CD4-positive, alpha-beta memory T cell (primary cell): ENCODE measurements at regions not wholly inside any gene's neighbourhood (a gene's known extent, or its start where the extent isn't known, plus 50 kb on each side); places are given as distances from the start of the nearest gene placed in this dataset.

Source experiments
- CTCF ChIA-PET: fragments of 350-600 bp; sonication (Branson Sonifier 250); formaldehyde crosslinking; loops from one replicate; lab custom pipeline; 2021; ENCODE audit warnings: inconsistent platforms; ENCODE audit not compliant: partially characterized antibody; lab: Charles Lee
- POLR2A ChIA-PET: fragments of 350-600 bp; sonication (Branson Sonifier 250); formaldehyde crosslinking; loops from one replicate; lab custom pipeline; 2021; ENCODE audit not compliant: partially characterized antibody; lab: Charles Lee
- DNase-seq, 5 donors: peaks; one replicate each; pipeline versions ENCODE4 v3.0.0 to v3.0.0-alpha.2; 2020 to 2022; ENCODE audit warnings: mixed read lengths in 1 of 5
- H3K27ac ChIP-seq: one replicate; pipeline ENCODE4 v1.7.0; 2013; ENCODE audit warnings: low read depth, low read length
- H3K27me3 ChIP-seq: 2 replicates; pipeline ENCODE4 v1.7.0; 2013; ENCODE audit warnings: mild to moderate bottlenecking, low read length, moderate library complexity; ENCODE audit not compliant: insufficient read depth
- H3K36me3 ChIP-seq: 2 replicates; pipeline ENCODE4 v1.7.0; 2013; ENCODE audit warnings: mild to moderate bottlenecking, low read length, moderate library complexity; ENCODE audit not compliant: insufficient read depth
- H3K4me1 ChIP-seq: 2 replicates; pipeline ENCODE4 v1.7.0; 2013; ENCODE audit warnings: mild to moderate bottlenecking, low read length, moderate library complexity; ENCODE audit not compliant: insufficient read depth
- H3K4me3 ChIP-seq, 2 donors: one replicate each; pipeline ENCODE4 v1.7.0; 2013; ENCODE audit warnings: low read length in 2 of 2, mild to moderate bottlenecking in 1 of 2
- H3K9me3 ChIP-seq, 2 donors: one replicate each; pipeline ENCODE4 v1.7.0; 2013; ENCODE audit warnings: low read length in 2 of 2, control low read depth in 1 of 2; ENCODE audit not compliant: control insufficient read depth in 1 of 2
- H3K27ac Mint-ChIP-seq, 7 donors: one replicate each; pipeline ENCODE4 v1.8.0; 2020 to 2021; ENCODE audit warnings: mixed read lengths in 7 of 7, mild to moderate bottlenecking in 6 of 7, inconsistent platforms in 3 of 7, moderate library complexity in 3 of 7
- H3K27me3 Mint-ChIP-seq, 2 donors: one replicate each; pipeline ENCODE4 v1.8.0; 2020 to 2021; ENCODE audit warnings: mixed read lengths in 2 of 2
- H3K36me3 Mint-ChIP-seq, 2 donors: one replicate each; pipeline ENCODE4 v1.8.0; 2020 to 2021; ENCODE audit warnings: mixed read lengths in 2 of 2, inconsistent platforms in 1 of 2, mild to moderate bottlenecking in 1 of 2
- H3K4me1 Mint-ChIP-seq, 4 donors: one replicate each; pipeline ENCODE4 v1.8.0; 2020 to 2021; ENCODE audit warnings: mixed read lengths in 4 of 4, mild to moderate bottlenecking in 1 of 4
- H3K4me3 Mint-ChIP-seq, 8 donors: one replicate each; pipeline ENCODE4 v1.8.0; 2020 to 2021; ENCODE audit warnings: mixed read lengths in 8 of 8, mild to moderate bottlenecking in 7 of 8, moderate library complexity in 6 of 8, inconsistent platforms in 3 of 8
- H3K9me3 Mint-ChIP-seq, 8 donors: one replicate each; pipeline ENCODE4 v1.8.0; 2020 to 2021; ENCODE audit warnings: mixed read lengths in 8 of 8, mild to moderate bottlenecking in 5 of 8, inconsistent platforms in 3 of 8, moderate library complexity in 1 of 8
- intact Hi-C: fragments of 100-400 bp; cut with micrococcal nuclease; formaldehyde crosslinking; loops from one replicate; pipeline ENCODE4 v1.15.1; 2023

GRCh38 chr2:111662039-111662770 lies 221.8 kb downstream of the ANAPC1 start:
- H3K4me3 ChIP-seq, result no peak overlapping the region
- ChIA-PET POLR2A (no interaction called here), CTCF (no interaction called here)
- no peak overlapping the region for H3K27ac Mint-ChIP-seq
- peaks cover 0 to 9% (median 6%) of the 10 kb centered on the region in 4 donors for H3K4me1 Mint-ChIP-seq
- DNase-seq, result no peak
- H3K4me3 Mint-ChIP-seq, result no peak overlapping the region
- H3K9me3 Mint-ChIP-seq, result no peaks in the 10 kb centered on the region
- no peaks in the 10 kb centered on the region for H3K36me3 ChIP-seq
- H3K27me3 ChIP-seq, result no peaks in the 10 kb centered on the region
- H3K4me1 ChIP-seq, result peaks cover 8% of the 10 kb centered on the region
- H3K9me3 ChIP-seq, result no peaks in the 10 kb centered on the region
- H3K27me3 Mint-ChIP-seq, result no peaks in the 10 kb centered on the region
- no peaks in the 10 kb centered on the region for H3K36me3 Mint-ChIP-seq
- H3K27ac ChIP-seq, result no peak overlapping the region
- intact Hi-C loops, result no loop called here

DNA sequence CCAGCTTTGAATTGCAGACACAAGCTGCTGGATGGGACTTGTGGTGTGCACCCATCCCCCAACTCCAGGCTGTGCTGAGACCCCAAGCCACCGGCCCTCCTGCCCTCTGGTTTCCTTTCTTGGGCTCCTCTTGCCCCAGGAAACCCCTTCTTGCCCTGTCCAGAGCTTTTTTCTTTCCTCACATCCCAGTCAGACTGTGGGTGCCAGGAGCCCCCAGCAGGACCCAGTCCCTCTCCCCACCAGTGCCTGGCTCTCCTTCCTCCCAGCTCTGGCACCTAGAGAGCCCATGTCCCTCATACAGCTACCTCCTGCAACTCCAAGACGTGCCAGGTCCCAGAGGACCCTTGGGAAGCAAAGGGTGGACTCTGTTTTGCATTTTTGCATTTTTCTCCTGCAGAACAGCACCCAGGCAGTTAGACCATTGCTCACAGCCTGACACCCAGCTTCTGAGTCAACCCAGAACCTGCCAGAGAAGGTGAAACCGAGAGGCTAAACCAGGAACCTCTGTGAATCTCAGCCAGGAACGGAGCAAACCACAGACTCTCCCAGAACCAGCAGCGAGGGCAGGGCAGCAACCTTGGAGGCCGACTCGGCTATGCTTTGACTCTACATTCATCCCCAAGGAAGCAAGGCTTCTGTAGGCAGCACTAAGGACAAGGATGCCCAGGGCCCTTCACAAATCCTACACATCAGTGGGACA lies 221.1 kb downstream of the ANAPC1 start:
- H3K4me1 Mint-ChIP-seq, result peaks cover 0 to 9% (median 6%) of the 10 kb centered on the region in 4 donors
- no peaks in the 10 kb centered on the region for H3K27me3 Mint-ChIP-seq
- Histone ChIP-seq H3K4me3 (no peak overlapping the region), H3K4me1 (peaks cover 8% of the 10 kb centered on the region), H3K27me3 (no peaks in the 10 kb centered on the region), H3K27ac (no peak overlapping the region), H3K36me3 (no peaks in the 10 kb centered on the region), H3K9me3 (no peaks in the 10 kb centered on the region)
- H3K36me3 Mint-ChIP-seq, result no peaks in the 10 kb centered on the region
- intact Hi-C loops, result no loop called here
- no peaks in the 10 kb centered on the region for H3K9me3 Mint-ChIP-seq
- ChIA-PET CTCF (no interaction called here), POLR2A (no interaction called here)
- no peak overlapping the region for H3K4me3 Mint-ChIP-seq
- H3K27ac Mint-ChIP-seq, result no peak overlapping the region
- no peak for DNase-seq

- intact Hi-C loops, result no loop called here
- no peaks in the 10 kb centered on the region for H3K9me3 ChIP-seq
- Mint-ChIP-seq H3K4me1 (peaks cover 0 to 9% (median 6%) of the 10 kb centered on the region in 4 donors), H3K4me3 (no peak overlapping the region), H3K27ac (no peak overlapping the region), H3K36me3 (no peaks in the 10 kb centered on the region), H3K27me3 (no peaks in the 10 kb centered on the region), H3K9me3 (no peaks in the 10 kb centered on the region)
- DNase-seq, result no peak
- no peak overlapping the region for H3K27ac ChIP-seq
- no peaks in the 10 kb centered on the region for H3K36me3 ChIP-seq
- ChIA-PET POLR2A (no interaction called here), CTCF (no interaction called here)
- H3K4me3 ChIP-seq, result no peak overlapping the region
- no peaks in the 10 kb centered on the region for H3K27me3 ChIP-seq
- peaks cover 8% of the 10 kb centered on the region for H3K4me1 ChIP-seq
Observed at GRCh38 chr2:111663471-111664274, 220.3 kb downstream of the ANAPC1 start.

- Mint-ChIP-seq H3K27ac (no peak overlapping the region), H3K4me1 (peaks cover 0 to 9% (median 6%) of the 10 kb centered on the region in 4 donors), H3K27me3 (no peaks in the 10 kb centered on the region), H3K36me3 (no peaks in the 10 kb centered on the region), H3K9me3 (no peaks in the 10 kb centered on the region), H3K4me3 (no peak overlapping the region)
- intact Hi-C loops, result no loop called here
- Histone ChIP-seq H3K9me3 (no peaks in the 10 kb centered on the region), H3K4me1 (peaks cover 8% of the 10 kb centered on the region), H3K27ac (no peak overlapping the region), H3K36me3 (no peaks in the 10 kb centered on the region), H3K27me3 (no peaks in the 10 kb centered on the region), H3K4me3 (no peak overlapping the region)
- DNase-seq, result no peak
- ChIA-PET CTCF (no interaction called here), POLR2A (no interaction called here)
Observed at GRCh38 chr2:111664275-111664850, 219.6 kb downstream of the ANAPC1 start.

- Histone ChIP-seq H3K27me3 (no peaks in the 10 kb centered on the region), H3K4me1 (peaks cover 8% of the 10 kb centered on the region), H3K36me3 (no peaks in the 10 kb centered on the region), H3K4me3 (no peak overlapping the region), H3K9me3 (no peaks in the 10 kb centered on the region), H3K27ac (no peak overlapping the region)
- Mint-ChIP-seq H3K4me1 (peaks cover 0 to 9% (median 6%) of the 10 kb centered on the region in 4 donors), H3K9me3 (no peaks in the 10 kb centered on the region), H3K4me3 (no peak overlapping the region), H3K27ac (no peak overlapping the region), H3K27me3 (no peaks in the 10 kb centered on the region), H3K36me3 (no peaks in the 10 kb centered on the region)
- intact Hi-C loops, result no loop called here
- ChIA-PET CTCF (no interaction called here), POLR2A (no interaction called here)
- DNase-seq, result no peak
Observed at GRCh38 chr2:111665011-111665410, 219.0 kb downstream of the ANAPC1 start.

GRCh38 chr2:111665551-111666116 lies 218.4 kb downstream of the ANAPC1 start:
- Mint-ChIP-seq H3K27ac (no peak overlapping the region), H3K36me3 (no peaks in the 10 kb centered on the region), H3K4me1 (peaks cover 0 to 9% (median 6%) of the 10 kb centered on the region in 4 donors), H3K27me3 (no peaks in the 10 kb centered on the region), H3K4me3 (no peak overlapping the region), H3K9me3 (no peaks in the 10 kb centered on the region)
- H3K27me3 ChIP-seq, result no peaks in the 10 kb centered on the region
- intact Hi-C loops, result no loop called here
- no peak for DNase-seq
- H3K4me3 ChIP-seq, result no peak overlapping the region
- ChIA-PET CTCF (no interaction called here), POLR2A (no interaction called here)
- no peaks in the 10 kb centered on the region for H3K9me3 ChIP-seq
- peaks cover 8% of the 10 kb centered on the region for H3K4me1 ChIP-seq
- no peak overlapping the region for H3K27ac ChIP-seq
- H3K36me3 ChIP-seq, result no peaks in the 10 kb centered on the region

DNA sequence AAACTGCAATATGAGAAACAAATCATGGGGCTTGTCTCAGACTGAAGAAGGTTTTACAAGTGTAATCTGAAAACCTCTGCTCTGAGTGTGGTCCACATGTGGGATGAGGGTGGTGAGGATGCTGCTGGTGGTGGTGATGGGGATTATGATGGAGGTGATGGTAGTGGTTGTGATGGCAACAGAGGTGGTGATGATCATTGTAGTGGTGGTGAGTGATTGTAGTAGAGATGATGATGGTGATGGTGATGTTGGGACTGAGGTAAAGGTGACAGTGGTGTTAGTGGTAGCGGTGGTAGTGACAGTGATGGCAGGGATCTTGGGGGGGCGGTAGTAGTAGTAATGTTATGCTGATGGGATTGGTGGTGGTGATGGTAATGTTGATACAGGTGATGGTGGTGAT lies 217.8 kb downstream of the ANAPC1 start:
- ChIA-PET CTCF (no interaction called here), POLR2A (no interaction called here)
- Mint-ChIP-seq H3K4me1 (peaks cover 0 to 9% (median 6%) of the 10 kb centered on the region in 4 donors), H3K9me3 (no peaks in the 10 kb centered on the region), H3K4me3 (no peak overlapping the region), H3K27ac (no peak overlapping the region), H3K36me3 (no peaks in the 10 kb centered on the region), H3K27me3 (no peaks in the 10 kb centered on the region)
- no peak overlapping the region for H3K27ac ChIP-seq
- H3K9me3 ChIP-seq, result no peaks in the 10 kb centered on the region
- peaks cover 8% of the 10 kb centered on the region for H3K4me1 ChIP-seq
- H3K4me3 ChIP-seq, result no peak overlapping the region
- H3K36me3 ChIP-seq, result no peaks in the 10 kb centered on the region
- DNase-seq, result no peak
- no peaks in the 10 kb centered on the region for H3K27me3 ChIP-seq
- intact Hi-C loops, result no loop called here
